ENCODE measurements at regions not wholly inside any gene's neighbourhood (a gene's known extent, or its start where the extent isn't known, plus 50 kb on each side); places are given as distances from the start of the nearest gene placed in this dataset.

DNA sequence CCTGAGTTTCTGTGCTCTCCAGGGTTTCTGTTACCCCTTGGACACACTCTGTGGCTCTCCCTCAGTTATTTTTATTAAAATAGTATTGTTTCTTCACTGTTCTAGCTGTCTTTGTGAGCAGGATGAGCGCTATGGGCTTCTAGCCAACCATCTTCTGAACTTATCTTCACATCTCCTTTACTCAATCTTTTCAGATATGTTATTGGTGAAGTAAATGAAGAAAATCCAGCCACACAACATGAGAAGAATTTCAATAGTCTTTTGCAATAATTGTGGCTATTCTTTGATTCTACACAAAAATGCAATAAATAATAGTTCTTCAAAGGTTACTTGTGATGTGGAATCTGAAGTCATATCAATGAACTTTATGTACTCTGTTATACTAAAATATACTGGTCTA lies 80.3 kb upstream of the CAMK1G start:
- H3K4me3 ChIP-seq, result no peak overlapping the region

DNA sequence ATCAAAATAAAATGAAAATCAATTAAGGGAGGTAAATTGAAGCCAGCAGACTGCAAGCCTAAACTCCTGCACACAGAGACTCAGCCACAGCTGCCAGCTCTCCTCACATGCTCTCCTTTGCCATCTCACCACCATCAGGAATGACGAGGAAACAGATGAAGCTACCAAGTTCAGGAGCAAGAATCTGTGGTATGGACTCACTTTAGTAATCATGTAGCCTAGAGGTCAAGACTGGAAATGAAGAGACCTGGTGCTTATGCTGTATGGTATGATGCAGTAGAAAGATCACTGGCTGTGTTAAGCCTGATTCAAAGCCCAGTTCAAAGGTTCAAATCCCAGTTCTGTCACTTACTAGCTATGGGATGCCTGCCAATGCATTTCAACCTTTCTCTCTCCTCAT lies 78.9 kb upstream of the CAMK1G start:
- H3K4me1 ChIP-seq, result no peaks in the 10 kb centered on the region
- H3K36me3 ChIP-seq, result no peaks in the 10 kb centered on the region
- no peaks in the 10 kb centered on the region for H3K27me3 ChIP-seq
- no peak for DNase-seq (ENCODE audit: low spot score in 2 of 2)
- no peak overlapping the region for H3K4me3 ChIP-seq
- H3K27ac ChIP-seq, result no peak overlapping the region
- 70% methylated on average over 1 of the region's 1 CpG for WGBS
- H3K9me3 ChIP-seq, result peaks cover 3% of the 10 kb centered on the region
- TF ChIP-seq POLR2AphosphoS5 (IDR thresholded peaks at IDR 0.05), result no peak

More for the DNA sequence above, 80.3 kb upstream of the CAMK1G start:
- Histone ChIP-seq H3K27me3 (no peaks in the 10 kb centered on the region), H3K9me3 (peaks cover 3% of the 10 kb centered on the region), H3K4me1 (no peaks in the 10 kb centered on the region), H3K27ac (no peak overlapping the region), H3K36me3 (no peaks in the 10 kb centered on the region)
- DNase-seq (ENCODE audit: low spot score in 2 of 2), result no peak
- 100% methylated on average over 1 of the region's 1 CpG for WGBS
- TF ChIP-seq POLR2AphosphoS5 (IDR thresholded peaks at IDR 0.05) (no peak), EP300 (IDR thresholded peaks at IDR 0.05) (no peak), POLR2A (IDR thresholded peaks at IDR 0.05) (no peak)
- TF ChIP-seq, protein P1, sequence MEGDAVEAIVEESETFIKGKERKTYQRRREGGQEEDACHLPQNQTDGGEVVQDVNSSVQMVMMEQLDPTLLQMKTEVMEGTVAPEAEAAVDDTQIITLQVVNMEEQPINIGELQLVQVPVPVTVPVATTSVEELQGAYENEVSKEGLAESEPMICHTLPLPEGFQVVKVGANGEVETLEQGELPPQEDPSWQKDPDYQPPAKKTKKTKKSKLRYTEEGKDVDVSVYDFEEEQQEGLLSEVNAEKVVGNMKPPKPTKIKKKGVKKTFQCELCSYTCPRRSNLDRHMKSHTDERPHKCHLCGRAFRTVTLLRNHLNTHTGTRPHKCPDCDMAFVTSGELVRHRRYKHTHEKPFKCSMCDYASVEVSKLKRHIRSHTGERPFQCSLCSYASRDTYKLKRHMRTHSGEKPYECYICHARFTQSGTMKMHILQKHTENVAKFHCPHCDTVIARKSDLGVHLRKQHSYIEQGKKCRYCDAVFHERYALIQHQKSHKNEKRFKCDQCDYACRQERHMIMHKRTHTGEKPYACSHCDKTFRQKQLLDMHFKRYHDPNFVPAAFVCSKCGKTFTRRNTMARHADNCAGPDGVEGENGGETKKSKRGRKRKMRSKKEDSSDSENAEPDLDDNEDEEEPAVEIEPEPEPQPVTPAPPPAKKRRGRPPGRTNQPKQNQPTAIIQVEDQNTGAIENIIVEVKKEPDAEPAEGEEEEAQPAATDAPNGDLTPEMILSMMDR (IDR thresholded peaks at IDR 0.05), result no peak

DNA sequence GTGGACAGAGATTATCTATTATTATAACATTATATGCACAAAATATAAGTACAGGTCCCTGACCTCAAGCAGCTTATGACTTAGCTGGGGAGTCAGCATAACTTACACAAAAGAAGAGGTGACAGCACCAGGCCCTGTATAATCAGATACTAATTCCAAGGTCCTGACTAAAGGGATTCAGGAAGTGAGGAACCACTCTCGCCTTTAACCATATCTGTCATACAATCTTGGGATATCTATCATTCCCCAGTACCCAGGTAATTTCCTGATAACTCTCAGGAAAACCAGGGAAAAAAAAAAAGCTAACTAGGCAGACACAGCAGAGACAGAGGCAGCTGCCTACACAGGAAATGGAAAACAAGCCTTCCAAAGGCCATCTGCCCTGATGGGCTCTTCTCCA lies 78.5 kb upstream of the CAMK1G start:
- no peak overlapping the region for H3K27ac ChIP-seq
- DNase-seq (ENCODE audit: low spot score in 2 of 2), result no peak
- H3K36me3 ChIP-seq, result no peaks in the 10 kb centered on the region
- H3K4me1 ChIP-seq, result no peaks in the 10 kb centered on the region
- H3K9me3 ChIP-seq, result peaks cover 3% of the 10 kb centered on the region
- H3K27me3 ChIP-seq, result no peaks in the 10 kb centered on the region
- WGBS, result 100% methylated on average over 1 of the region's 1 CpG
- no peak overlapping the region for H3K4me3 ChIP-seq
- TF ChIP-seq, protein P1 (IDR thresholded peaks at IDR 0.05), result no peak
- TF ChIP-seq EP300 (IDR thresholded peaks at IDR 0.05) (no peak), POLR2AphosphoS5 (IDR thresholded peaks at IDR 0.05) (no peak), POLR2A (IDR thresholded peaks at IDR 0.05) (no peak)

DNA sequence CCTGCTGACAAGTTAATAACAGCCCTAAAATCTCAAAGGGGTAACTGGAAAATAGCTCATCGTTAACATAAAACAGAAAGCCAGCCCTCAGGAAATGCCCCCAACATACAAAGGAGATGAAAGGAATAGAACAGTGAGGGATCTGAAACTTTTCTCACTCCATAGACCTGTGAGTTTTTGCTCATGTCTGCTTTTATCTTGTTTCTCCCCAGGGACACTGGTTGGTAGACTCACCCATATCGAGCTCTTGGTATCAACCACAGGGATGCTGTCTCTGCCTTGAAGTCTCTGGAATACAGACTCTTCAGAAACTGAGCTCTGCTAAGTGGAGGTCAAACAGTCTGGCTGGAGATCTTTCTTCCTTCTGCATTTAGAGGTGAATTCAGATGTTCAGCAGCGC lies 77.4 kb upstream of the CAMK1G start:
- DNase-seq (ENCODE audit: low spot score in 2 of 2), result no peak
- H3K4me1 ChIP-seq, result no peaks in the 10 kb centered on the region
- no peak overlapping the region for H3K4me3 ChIP-seq
- no peak for TF ChIP-seq POLR2AphosphoS5 (IDR thresholded peaks at IDR 0.05)
- no peaks in the 10 kb centered on the region for H3K36me3 ChIP-seq
- H3K9me3 ChIP-seq, result peaks cover 3% of the 10 kb centered on the region
- H3K27me3 ChIP-seq, result no peaks in the 10 kb centered on the region
- no peak overlapping the region for H3K27ac ChIP-seq
- 71% methylated on average over 3 of the region's 3 CpGs for WGBS

DNA sequence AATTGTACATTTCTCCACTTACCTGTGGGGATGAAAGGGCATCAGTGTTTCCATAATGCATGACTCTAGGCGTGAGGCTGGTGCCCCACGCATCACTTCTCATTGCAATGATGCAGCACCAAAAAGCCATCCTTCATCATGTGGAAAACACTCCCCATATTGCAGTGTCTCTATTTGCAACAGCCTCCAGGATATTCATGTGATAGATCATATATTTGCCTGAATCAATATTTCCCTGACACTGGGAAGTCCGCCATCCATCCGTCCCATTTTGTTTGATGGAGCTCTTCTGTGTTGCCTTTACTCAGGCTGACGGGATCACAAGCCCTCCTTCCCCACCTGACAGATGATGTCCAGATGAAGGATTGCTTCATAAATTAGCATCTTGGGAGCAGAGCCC lies 74.5 kb upstream of the CAMK1G start:
- WGBS, result 86% methylated on average over 5 of the region's 5 CpGs

DNA sequence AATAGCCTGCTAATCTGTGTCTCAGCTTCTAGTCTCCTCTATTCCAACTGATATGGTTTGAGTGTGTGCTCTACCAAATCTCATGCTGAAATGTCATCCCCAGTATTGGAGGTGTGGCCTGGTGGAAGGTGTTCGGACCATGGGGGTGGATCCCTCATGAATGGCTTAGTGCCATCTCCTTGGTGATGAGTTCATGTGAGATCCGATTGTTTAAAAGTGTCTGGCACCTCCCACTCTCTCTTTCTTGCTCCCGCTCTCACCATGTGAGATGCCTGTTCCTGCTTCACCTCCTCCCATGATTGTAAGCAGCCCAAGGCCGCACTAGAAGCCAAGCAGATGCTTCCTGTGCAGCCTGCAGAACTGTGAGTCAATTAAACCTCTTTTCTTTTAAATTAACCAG lies 73.5 kb upstream of the CAMK1G start:
- Histone ChIP-seq H3K4me3 (no peak overlapping the region), H3K4me1 (no peaks in the 10 kb centered on the region), H3K27me3 (peaks cover 4% of the 10 kb centered on the region), H3K27ac (no peak overlapping the region), H3K9me3 (no peaks in the 10 kb centered on the region), H3K36me3 (no peaks in the 10 kb centered on the region)
- TF ChIP-seq, protein P1 (IDR thresholded peaks at IDR 0.05), result no peak
- TF ChIP-seq POLR2AphosphoS5 (IDR thresholded peaks at IDR 0.05) (no peak), EP300 (IDR thresholded peaks at IDR 0.05) (no peak), POLR2A (IDR thresholded peaks at IDR 0.05) (no peak)
- WGBS, result 64% methylated on average over 4 of the region's 4 CpGs
- no peak for DNase-seq (ENCODE audit: low spot score in 2 of 2)

More for the DNA sequence above, 74.5 kb upstream of the CAMK1G start:
- Histone ChIP-seq H3K27ac (no peak overlapping the region), H3K4me3 (no peak overlapping the region), H3K9me3 (no peaks in the 10 kb centered on the region), H3K4me1 (no peaks in the 10 kb centered on the region), H3K27me3 (no peaks in the 10 kb centered on the region), H3K36me3 (no peaks in the 10 kb centered on the region)
- TF ChIP-seq POLR2AphosphoS5 (IDR thresholded peaks at IDR 0.05) (no peak), POLR2A (IDR thresholded peaks at IDR 0.05) (no peak), EP300 (IDR thresholded peaks at IDR 0.05) (no peak)
- TF ChIP-seq, protein P1 (IDR thresholded peaks at IDR 0.05), result no peak
- DNase-seq (ENCODE audit: low spot score in 2 of 2), result no peak
